ENCODE measurements at regions not wholly inside any gene's neighbourhood (a gene's known extent, or its start where the extent isn't known, plus 50 kb on each side); places are given as distances from the start of the nearest gene placed in this dataset.

GRCh38 chr6:133682506-133683307 lies 206.2 kb upstream of the TCF21 start:
- TF ChIP-seq CTCF (conservative IDR thresholded peaks at IDR 0.05; ENCODE audit: low read depth, low read length) (no peak), EZH2phosphoT487 (IDR thresholded peaks at IDR 0.05; ENCODE audit: borderline replicate concordance, low read length) (no peak), EZH2 (IDR thresholded peaks at IDR 0.05; ENCODE audit: low read length, unreplicated experiment) (no peak)

Data from PC-3 (cell line).